ENCODE measurements at regions not wholly inside any gene's neighbourhood (a gene's known extent, or its start where the extent isn't known, plus 50 kb on each side); places are given as distances from the start of the nearest gene placed in this dataset.

DNA sequence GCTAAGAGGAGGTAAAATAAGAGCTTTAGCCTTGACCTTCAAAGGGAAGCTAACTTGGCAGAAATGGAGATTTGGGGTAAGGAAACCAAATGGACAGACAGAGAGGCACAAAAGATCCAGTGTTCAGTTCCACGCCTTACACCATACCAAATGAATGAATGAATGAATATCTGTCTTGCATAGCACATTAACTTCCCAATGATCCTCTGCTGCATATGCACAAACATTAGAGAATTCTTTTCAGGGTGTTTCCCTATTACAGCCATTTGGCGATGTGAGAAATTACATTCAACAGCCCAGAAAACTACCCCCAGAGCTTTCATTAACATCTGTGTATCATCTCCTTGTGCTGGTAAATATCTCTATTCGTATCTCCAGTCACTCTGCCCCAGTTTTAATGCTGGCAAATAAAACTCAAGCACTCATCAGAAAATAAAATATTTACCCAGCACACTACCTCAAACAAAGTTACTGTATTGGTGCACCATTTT, 1056.2 kb downstream of the SORCS3 start:
- no peak for TF ChIP-seq YY1 (IDR thresholded peaks at IDR 0.05; ENCODE audit: insufficient read depth, insufficient read length)
- no peak for TF ChIP-seq ZNF274 (IDR thresholded peaks at IDR 0.05; ENCODE audit: low read depth, low read length)
- no peak for TF ChIP-seq SUZ12 (IDR thresholded peaks at IDR 0.05; ENCODE audit: extremely low read depth, insufficient read depth, insufficient read length)

Measured in NT2/D1 (cell line).